HG03095 (cell line): ENCODE measurements at regions not wholly inside any gene's neighbourhood (a gene's known extent, or its start where the extent isn't known, plus 50 kb on each side); places are given as distances from the start of the nearest gene placed in this dataset.

Experiments used
- ATAC-seq: cut with Tn5 transposase; IDR thresholded peaks from one replicate; pipeline ENCODE4 v1.9.1; 2021; ENCODE audit warnings: moderate library complexity; ENCODE audit not compliant: unreplicated experiment

GRCh38 chr5:166166071-166166470 lies 2125.4 kb upstream of the WWC1 start:
- no peak for ATAC-seq

- no peak for ATAC-seq
These were observed 2118.8 kb upstream of the WWC1 start for GRCh38 chr5:166172597-166172996.

- ATAC-seq: no peak
These were observed 2112.9 kb upstream of the WWC1 start for GRCh38 chr5:166178411-166179080.

- ATAC-seq: no peak
These were observed 2106.3 kb upstream of the WWC1 start for GRCh38 chr5:166185185-166185584.

GRCh38 chr5:166188501-166189325 lies 2102.7 kb upstream of the WWC1 start:
- ATAC-seq: no peak

- no peak for ATAC-seq
These were observed 2098.7 kb upstream of the WWC1 start for GRCh38 chr5:166192696-166193095.

GRCh38 chr5:166195981-166196380 lies 2095.5 kb upstream of the WWC1 start:
- no peak for ATAC-seq

- ATAC-seq: no peak
These were observed 2090.9 kb upstream of the WWC1 start for GRCh38 chr5:166200532-166200931.

- ATAC-seq: no peak
These were observed 2079.8 kb upstream of the WWC1 start for GRCh38 chr5:166211640-166212039.

- ATAC-seq: no peak
These were observed 2055.1 kb upstream of the WWC1 start for GRCh38 chr5:166236327-166236726.

- no peak for ATAC-seq
These were observed 2050.7 kb upstream of the WWC1 start for GRCh38 chr5:166240705-166241104.

GRCh38 chr5:166245556-166245955 lies 2045.9 kb upstream of the WWC1 start:
- no peak for ATAC-seq

- no peak for ATAC-seq
These were observed 2039.7 kb upstream of the WWC1 start for GRCh38 chr5:166251786-166252185.

GRCh38 chr5:166257661-166258060 lies 2033.8 kb upstream of the WWC1 start:
- ATAC-seq: no peak

- ATAC-seq: no peak
These were observed 2029.0 kb upstream of the WWC1 start for GRCh38 chr5:166262395-166262794.

GRCh38 chr5:166267907-166268306 lies 2023.5 kb upstream of the WWC1 start:
- no peak for ATAC-seq

- no peak for ATAC-seq
These were observed 2020.7 kb upstream of the WWC1 start for GRCh38 chr5:166270712-166271111.

- ATAC-seq: no peak
These were observed 2015.4 kb upstream of the WWC1 start for GRCh38 chr5:166276006-166276405.

GRCh38 chr5:166279828-166280227 lies 2011.6 kb upstream of the WWC1 start:
- no peak for ATAC-seq

GRCh38 chr5:166281433-166281832 lies 2010.0 kb upstream of the WWC1 start:
- no peak for ATAC-seq

GRCh38 chr5:166282939-166283338 lies 2008.5 kb upstream of the WWC1 start:
- no peak for ATAC-seq

GRCh38 chr5:166285361-166285760 lies 2006.1 kb upstream of the WWC1 start:
- no peak for ATAC-seq
